ENCODE measurements at regions not wholly inside any gene's neighbourhood (a gene's known extent, or its start where the extent isn't known, plus 50 kb on each side); places are given as distances from the start of the nearest gene placed in this dataset.

DNA sequence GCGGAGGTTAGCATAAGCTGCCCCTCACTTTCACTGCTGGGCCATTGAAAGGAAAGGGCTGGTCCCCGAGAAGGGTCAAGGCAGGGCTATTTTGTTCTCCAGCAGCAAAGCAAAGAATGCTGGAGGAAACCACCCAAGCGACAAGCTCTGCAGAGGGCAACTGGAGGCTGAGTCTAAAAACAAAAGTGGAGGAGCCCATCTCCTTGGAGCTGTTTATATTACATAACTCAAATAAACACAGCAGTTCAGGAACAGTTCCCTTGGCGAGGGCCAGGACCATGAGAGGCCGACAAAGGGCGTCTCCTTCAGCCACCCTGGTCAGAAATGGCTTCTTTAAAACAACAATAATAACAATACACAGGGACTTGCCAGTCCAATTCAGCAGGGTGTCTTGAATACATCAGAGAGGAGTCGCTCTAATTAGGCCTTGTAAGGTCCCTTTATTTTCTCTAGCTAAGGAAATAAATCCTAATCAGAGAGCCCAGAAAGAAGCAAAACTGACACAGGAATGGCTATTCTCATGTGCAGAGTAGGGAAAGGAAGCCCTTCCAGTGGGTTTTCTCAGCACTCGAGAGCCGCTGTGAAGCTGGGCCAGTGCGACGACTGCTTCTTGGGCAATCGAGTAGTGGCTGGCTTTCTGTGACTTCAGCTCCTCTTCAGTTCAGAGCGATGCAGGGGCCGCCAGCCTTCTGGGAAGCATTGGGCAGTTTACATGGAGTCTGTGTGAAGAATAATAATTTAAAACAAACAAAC, 57.0 kb upstream of the TARBP1 start:
- DNase-seq, result no peak

DNA sequence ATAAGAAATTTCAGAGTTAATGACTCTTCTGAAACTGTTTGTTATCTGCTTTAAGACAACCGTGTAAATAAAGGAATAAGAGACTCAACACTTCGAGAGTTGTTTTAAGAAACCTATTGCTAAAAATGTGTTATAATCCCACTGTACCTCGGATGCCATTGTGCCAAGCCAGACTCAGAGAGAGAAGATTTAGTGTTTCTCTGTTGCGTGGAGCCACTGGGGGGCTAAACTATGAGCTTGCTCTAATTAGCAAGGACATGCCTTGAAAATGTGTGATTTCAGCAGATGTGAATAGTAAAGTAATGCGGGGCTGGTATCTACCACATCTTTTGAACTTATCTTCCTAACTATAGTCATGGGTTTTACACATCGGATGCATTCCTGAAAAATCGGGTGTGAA, 56.2 kb upstream of the TARBP1 start:
- DNase-seq, result no peak

GRCh38 chr1:234533975-234534876, 55.2 kb upstream of the TARBP1 start:
- DNase-seq, result no peak

DNA sequence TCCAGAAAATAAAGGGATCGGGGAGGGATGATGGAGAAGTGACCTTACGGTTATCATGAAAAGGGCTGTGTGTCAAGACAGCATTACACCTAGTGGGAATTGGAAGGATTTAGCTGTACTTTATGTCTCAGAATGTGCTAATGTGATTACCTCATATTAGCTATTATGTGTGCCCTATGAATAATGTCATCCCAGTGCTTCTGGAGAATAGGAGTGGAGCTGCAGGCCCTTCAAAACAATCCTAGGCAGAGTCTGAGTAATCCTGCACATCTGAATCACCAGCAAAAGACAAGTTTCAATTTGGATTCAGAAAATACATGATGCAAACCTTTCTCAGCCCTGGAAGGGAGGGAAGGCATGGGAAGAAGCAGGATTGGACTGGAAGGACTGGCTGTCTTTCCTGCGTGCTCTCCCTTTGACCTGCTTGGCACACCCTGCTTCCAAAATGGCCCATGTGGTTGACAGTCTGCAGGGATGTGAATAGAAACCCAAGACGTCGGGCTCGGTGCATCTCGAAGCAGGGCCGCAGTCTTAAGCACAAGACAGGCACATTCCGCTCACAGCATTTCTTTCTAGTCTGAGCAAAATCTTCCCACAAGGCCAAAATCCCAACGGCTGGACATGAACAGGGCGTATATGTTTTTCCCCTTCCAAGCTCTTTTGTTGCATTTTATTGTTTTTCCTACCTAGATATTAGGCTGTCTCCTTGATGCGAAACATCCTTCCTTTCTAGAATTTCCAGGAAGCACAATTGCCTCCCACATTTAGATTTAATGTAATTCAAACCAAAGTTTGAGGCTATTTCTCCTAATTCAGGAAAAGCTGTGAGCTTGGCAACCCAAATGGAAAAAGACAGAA, 54.3 kb upstream of the TARBP1 start:
- no peak for DNase-seq

GRCh38 chr1:234532503-234532922, 53.5 kb upstream of the TARBP1 start:
- DNase-seq, result no peak

DNA sequence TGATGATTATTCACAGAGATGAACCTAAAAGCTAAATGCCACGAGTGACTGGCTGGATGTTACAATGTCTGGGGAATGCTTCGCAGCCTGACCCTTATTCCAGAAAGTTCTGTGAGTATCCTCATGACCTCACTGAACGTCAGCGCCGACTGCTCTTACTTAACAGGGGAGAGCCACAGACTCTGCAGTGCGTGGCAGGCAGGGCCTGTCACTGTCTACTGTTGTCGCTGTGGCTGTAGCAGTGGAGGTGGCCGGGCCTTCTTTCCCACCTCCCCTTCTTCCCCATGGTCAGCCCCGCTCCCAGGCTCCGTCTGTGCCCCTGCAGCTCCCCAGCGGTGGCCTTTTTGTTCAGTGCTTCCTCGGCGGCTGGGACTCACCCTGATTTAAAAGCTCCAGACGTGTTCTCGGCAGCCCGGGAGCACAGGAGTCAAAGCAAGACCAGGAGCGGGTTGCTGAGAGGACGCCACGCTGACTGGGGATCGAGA, 52.2 kb upstream of the TARBP1 start:
- no peak for DNase-seq

GRCh38 chr1:234530672-234531071, 51.7 kb upstream of the TARBP1 start:
- DNase-seq, result no peak

DNA sequence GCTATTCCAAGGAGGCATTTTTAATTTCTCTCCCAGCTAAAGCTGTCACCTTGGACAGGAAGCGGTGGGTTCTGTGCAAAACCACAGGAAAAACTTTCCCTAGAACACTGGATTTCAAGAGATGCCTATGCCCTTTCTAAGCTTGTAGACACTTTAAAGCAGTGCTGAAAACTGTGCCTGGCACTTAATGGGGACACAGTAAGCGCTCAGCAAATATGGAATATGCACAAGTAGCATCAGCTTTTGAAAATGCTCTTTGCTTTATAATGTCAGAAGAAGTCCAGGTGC, 50.9 kb upstream of the TARBP1 start:
- no peak for DNase-seq

DNA sequence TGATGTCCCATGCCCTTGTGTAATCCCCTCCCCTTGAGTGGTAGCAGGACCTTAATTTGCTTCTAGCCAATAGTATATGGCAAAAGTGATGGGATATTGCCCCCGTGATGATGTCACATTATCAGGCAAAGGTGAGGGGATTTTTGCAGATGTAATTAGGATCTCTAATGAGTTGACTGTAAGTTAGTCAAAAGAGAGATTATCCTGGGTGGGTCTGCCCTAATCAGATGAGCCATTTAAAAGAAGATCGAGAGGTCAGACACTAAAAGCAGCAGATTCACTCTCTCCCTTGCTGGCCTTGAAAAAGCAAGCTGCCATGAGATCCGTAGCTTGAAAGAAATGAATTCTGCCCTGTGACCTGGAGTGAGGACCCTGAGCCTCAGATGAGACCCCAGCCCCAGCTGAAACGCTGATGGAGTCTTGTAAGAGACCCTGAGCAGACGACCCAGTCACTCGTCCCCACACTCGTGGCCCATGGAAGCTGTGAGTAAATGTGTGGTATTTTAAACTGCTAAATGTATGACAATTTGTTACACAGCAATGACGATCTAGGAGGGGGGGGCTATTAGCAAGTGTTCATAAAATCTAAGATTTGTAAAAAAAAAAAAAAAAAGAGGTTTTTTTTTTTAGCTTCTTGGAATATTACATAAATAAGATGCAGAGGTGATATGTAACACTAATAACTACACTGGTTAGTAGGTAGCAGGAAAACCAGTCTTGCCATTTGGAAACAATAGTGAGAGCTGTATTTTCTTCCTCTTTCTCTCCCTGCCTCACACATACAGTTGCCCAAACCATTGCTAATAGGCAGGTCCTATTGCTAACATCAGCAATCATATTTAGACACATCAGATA, 50.3 kb upstream of the TARBP1 start:
- no peak for DNase-seq
